Activated T-cell treated with anti-CD3 and anti-CD28 coated beads, Interleukin-2, amount 50 U/mL, for 4 hours (primary cell): ENCODE measurements at regions not wholly inside any gene's neighbourhood (a gene's known extent, or its start where the extent isn't known, plus 50 kb on each side); places are given as distances from the start of the nearest gene placed in this dataset.
A peak's percentile ranks its signal among the peaks of the same experiment; 100 is the strongest.
"Not testable (repeated sequence)": the region's sequence is repeated elsewhere in the genome, so short reads cannot be mapped to it uniquely, and the experiment has no call there.

ENCODE experiments used
- ATAC-seq, 2 donors: fragments of 200-7000 bp; cut with Tn5 transposase; one replicate each; pipeline ENCODE4 v1.10.0; 2021
- DNase-seq: peaks from one replicate; pipeline ENCODE4 v3.0.0-alpha.2; 2020
- H3K27me3 Mint-ChIP-seq: one replicate; pipeline ENCODE4 v1.8.0; 2021; ENCODE audit warnings: low read depth, mixed read lengths
- H3K36me3 Mint-ChIP-seq: one replicate; pipeline ENCODE4 v1.8.0; 2022; ENCODE audit warnings: mixed read lengths; ENCODE audit not compliant: insufficient read depth
- H3K4me1 Mint-ChIP-seq: one replicate; pipeline ENCODE4 v1.8.0; 2021; ENCODE audit warnings: low read depth, mixed read lengths
- H3K4me3 Mint-ChIP-seq: one replicate; pipeline ENCODE4 v1.8.0; 2021; ENCODE audit warnings: mild to moderate bottlenecking, moderate library complexity, mixed read lengths
- H3K9me3 Mint-ChIP-seq: one replicate; pipeline ENCODE4 v1.8.0; 2021; ENCODE audit warnings: mixed read lengths

GRCh38 chr12:89203144-89203543 lies 149.2 kb downstream of the DUSP6 start:
- peaks cover 10% of the 10 kb centered on the region for H3K4me1 Mint-ChIP-seq
- H3K27me3 Mint-ChIP-seq: no peaks in the 10 kb centered on the region
- no peak for ATAC-seq
- no peaks in the 10 kb centered on the region for H3K9me3 Mint-ChIP-seq
- no peaks in the 10 kb centered on the region for H3K36me3 Mint-ChIP-seq
- H3K4me3 Mint-ChIP-seq: no peak overlapping the region
- DNase-seq: no peak

- no peaks in the 10 kb centered on the region for H3K27me3 Mint-ChIP-seq
Observed at GRCh38 chr12:89200217-89200616, 152.1 kb downstream of the DUSP6 start.

GRCh38 chr12:89195470-89195869 lies 156.8 kb downstream of the DUSP6 start:
- no peak overlapping the region for H3K4me3 Mint-ChIP-seq
- H3K27me3 Mint-ChIP-seq: no peaks in the 10 kb centered on the region
- DNase-seq: no peak
- no peak for ATAC-seq
- peaks cover 7% of the 10 kb centered on the region for H3K9me3 Mint-ChIP-seq
- no peaks in the 10 kb centered on the region for H3K4me1 Mint-ChIP-seq
- H3K36me3 Mint-ChIP-seq: no peaks in the 10 kb centered on the region

More at GRCh38 chr12:89200217-89200616, 152.1 kb downstream of the DUSP6 start:
- Mint-ChIP-seq H3K4me1 (peaks cover 2% of the 10 kb centered on the region), H3K9me3 (no peaks in the 10 kb centered on the region), H3K36me3 (no peaks in the 10 kb centered on the region), H3K4me3 (no peak overlapping the region)
- ATAC-seq (no peak), DNase-seq (no peak)

- ATAC-seq: no peak
- no peaks in the 10 kb centered on the region for H3K27me3 Mint-ChIP-seq
- DNase-seq: no peak
Observed at GRCh38 chr12:89194683-89195082, 157.6 kb downstream of the DUSP6 start.

GRCh38 chr12:89192429-89192828 lies 159.9 kb downstream of the DUSP6 start:
- ATAC-seq (no peak), DNase-seq (no peak)
- Mint-ChIP-seq H3K9me3 (peaks cover 25% of the 10 kb centered on the region), H3K4me3 (no peak overlapping the region), H3K4me1 (no peaks in the 10 kb centered on the region), H3K36me3 (peaks cover 2% of the 10 kb centered on the region), H3K27me3 (no peaks in the 10 kb centered on the region)

More at GRCh38 chr12:89194683-89195082, 157.6 kb downstream of the DUSP6 start:
- Mint-ChIP-seq H3K4me3 (no peak overlapping the region), H3K36me3 (no peaks in the 10 kb centered on the region), H3K4me1 (no peaks in the 10 kb centered on the region), H3K9me3 (peaks cover 10% of the 10 kb centered on the region)

GRCh38 chr12:89191597-89191996 lies 160.7 kb downstream of the DUSP6 start:
- ATAC-seq, H3K27me3 Mint-ChIP-seq, DNase-seq, H3K4me3 Mint-ChIP-seq, H3K36me3 Mint-ChIP-seq, H3K4me1 Mint-ChIP-seq: not testable (repeated sequence)
- peaks cover 25% of the 10 kb centered on the region for H3K9me3 Mint-ChIP-seq

GRCh38 chr12:89189448-89189847 lies 162.9 kb downstream of the DUSP6 start:
- Mint-ChIP-seq H3K27me3 (no peaks in the 10 kb centered on the region), H3K36me3 (peaks cover 2% of the 10 kb centered on the region), H3K4me1 (no peaks in the 10 kb centered on the region), H3K9me3 (peaks cover 25% of the 10 kb centered on the region), H3K4me3 (no peak overlapping the region)
- ATAC-seq (no peak), DNase-seq (no peak)

GRCh38 chr12:89187507-89187906 lies 164.8 kb downstream of the DUSP6 start:
- H3K4me3 Mint-ChIP-seq: no peak overlapping the region
- H3K36me3 Mint-ChIP-seq: peaks cover 2% of the 10 kb centered on the region
- H3K9me3 Mint-ChIP-seq: peaks cover 25% of the 10 kb centered on the region
- H3K4me1 Mint-ChIP-seq: peaks cover 2% of the 10 kb centered on the region
- ATAC-seq: no peak
- no peaks in the 10 kb centered on the region for H3K27me3 Mint-ChIP-seq
- no peak for DNase-seq

- H3K27me3 Mint-ChIP-seq: no peaks in the 10 kb centered on the region
- ATAC-seq: no peak
- DNase-seq: no peak
- peaks cover 22% of the 10 kb centered on the region for H3K9me3 Mint-ChIP-seq
- no peak overlapping the region for H3K4me3 Mint-ChIP-seq
- H3K36me3 Mint-ChIP-seq: peaks cover 2% of the 10 kb centered on the region
- peaks cover 16% of the 10 kb centered on the region for H3K4me1 Mint-ChIP-seq
Observed at GRCh38 chr12:89185889-89186288, 166.4 kb downstream of the DUSP6 start.

GRCh38 chr12:89185181-89185580 lies 167.1 kb downstream of the DUSP6 start:
- ATAC-seq: no peak
- Mint-ChIP-seq H3K27me3 (no peaks in the 10 kb centered on the region), H3K4me3 (no peak overlapping the region), H3K4me1 (peaks cover 23% of the 10 kb centered on the region), H3K36me3 (peaks cover 2% of the 10 kb centered on the region), H3K9me3 (peaks cover 15% of the 10 kb centered on the region)
- DNase-seq: no peak

- DNase-seq (no peak), ATAC-seq (no peak)
- Mint-ChIP-seq H3K27me3 (no peaks in the 10 kb centered on the region), H3K36me3 (peaks cover 2% of the 10 kb centered on the region), H3K9me3 (peaks cover 11% of the 10 kb centered on the region), H3K4me1 (peaks cover 26% of the 10 kb centered on the region), H3K4me3 (no peak overlapping the region)
Observed at GRCh38 chr12:89183985-89184435, 168.3 kb downstream of the DUSP6 start.

- Mint-ChIP-seq H3K27me3 (no peaks in the 10 kb centered on the region), H3K4me3 (no peak overlapping the region), H3K36me3 (no peaks in the 10 kb centered on the region), H3K9me3 (no peaks in the 10 kb centered on the region), H3K4me1 (peaks cover 26% of the 10 kb centered on the region)
- ATAC-seq (peak; percentile 86 to 89), DNase-seq (no peak)
Observed at GRCh38 chr12:89181271-89181920, 170.9 kb downstream of the DUSP6 start.

- H3K4me3 Mint-ChIP-seq: no peak overlapping the region
- peaks cover 26% of the 10 kb centered on the region for H3K4me1 Mint-ChIP-seq
- no peaks in the 10 kb centered on the region for H3K9me3 Mint-ChIP-seq
- H3K36me3 Mint-ChIP-seq: no peaks in the 10 kb centered on the region
- ATAC-seq: peak; percentile 27 to 33
- H3K27me3 Mint-ChIP-seq: no peaks in the 10 kb centered on the region
- DNase-seq: no peak
Observed at GRCh38 chr12:89180496-89180895, 171.8 kb downstream of the DUSP6 start.

- no peak overlapping the region for H3K4me3 Mint-ChIP-seq
- H3K36me3 Mint-ChIP-seq: no peaks in the 10 kb centered on the region
Observed at GRCh38 chr12:89179983-89180382, 172.3 kb downstream of the DUSP6 start.

GRCh38 chr12:89179245-89179644 lies 173.1 kb downstream of the DUSP6 start:
- H3K4me3 Mint-ChIP-seq: no peak overlapping the region
- no peaks in the 10 kb centered on the region for H3K9me3 Mint-ChIP-seq
- no peaks in the 10 kb centered on the region for H3K27me3 Mint-ChIP-seq
- ATAC-seq (no peak), DNase-seq (no peak)
- H3K4me1 Mint-ChIP-seq: peaks cover 26% of the 10 kb centered on the region
- no peaks in the 10 kb centered on the region for H3K36me3 Mint-ChIP-seq

More at GRCh38 chr12:89179983-89180382, 172.3 kb downstream of the DUSP6 start:
- DNase-seq: no peak
- H3K27me3 Mint-ChIP-seq: no peaks in the 10 kb centered on the region
- no peaks in the 10 kb centered on the region for H3K9me3 Mint-ChIP-seq
- ATAC-seq: no peak
- H3K4me1 Mint-ChIP-seq: peaks cover 26% of the 10 kb centered on the region
